Ishikawa (cell line): ENCODE measurements at regions not wholly inside any gene's neighbourhood (a gene's known extent, or its start where the extent isn't known, plus 50 kb on each side); places are given as distances from the start of the nearest gene placed in this dataset.

Experiments
- EP300 ChIP-seq: IDR thresholded peaks from 2 replicates; pipeline ENCODE4 v1.6.1; 2012; ENCODE audit warnings: borderline replicate concordance
- NFIC ChIP-seq: IDR thresholded peaks from 2 replicates; pipeline ENCODE4 v1.6.1; 2012
- TAF1 ChIP-seq: IDR thresholded peaks from 2 replicates; pipeline ENCODE4 v1.6.1; 2012; ENCODE audit warnings: low read depth, mild to moderate bottlenecking
- ZBTB7A ChIP-seq: IDR thresholded peaks from 2 replicates; pipeline ENCODE4 v1.6.1; 2012; ENCODE audit warnings: low read depth
- TF ChIP-seq, protein P1 (sequence below): IDR thresholded peaks from 2 replicates; pipeline ENCODE4 v1.6.1; 2012
- TF ChIP-seq, protein P2 (sequence below): IDR thresholded peaks from 2 replicates; pipeline ENCODE4 v1.6.1; 2012; ENCODE audit warnings: low read depth, mild to moderate bottlenecking
- TF ChIP-seq, protein P3 (sequence below): IDR thresholded peaks from 2 replicates; pipeline ENCODE4 v1.6.1; 2012

DNA sequence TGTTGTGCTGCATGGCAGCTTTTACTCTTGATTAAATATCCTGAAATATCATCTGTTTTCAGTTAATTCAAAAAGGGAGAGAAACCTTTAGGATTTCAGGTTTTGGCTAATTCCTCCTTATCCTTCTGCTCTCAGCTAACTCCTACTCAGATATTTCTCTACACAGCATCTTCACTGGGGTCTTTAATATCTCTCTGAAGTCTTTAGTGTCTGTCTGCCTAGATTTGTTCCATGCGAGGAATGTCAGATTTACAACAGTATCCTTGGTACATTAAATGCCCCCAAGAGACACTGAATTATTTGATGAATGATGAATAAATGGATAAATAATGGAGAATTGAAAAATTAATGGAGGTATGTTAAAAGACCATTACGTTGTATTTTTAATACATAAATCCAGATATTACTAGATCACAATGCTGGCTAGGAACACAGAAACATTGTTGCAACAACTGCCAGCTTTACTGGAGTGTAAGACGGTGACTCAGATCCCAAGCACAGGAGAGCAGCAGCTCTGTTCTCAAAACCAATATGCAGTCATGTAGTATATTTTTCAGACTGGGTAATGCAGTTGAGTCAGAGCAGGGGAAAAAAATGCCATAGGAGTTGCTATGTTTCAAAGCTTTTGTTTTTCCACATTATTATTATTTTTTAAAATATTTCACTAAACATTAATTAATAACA lies 388.0 kb upstream of the SYT4 start:
- TF ChIP-seq EP300 (no peak), ZBTB7A (no peak), TAF1 (no peak), NFIC (no peak)
- TF ChIP-seq, protein P1, sequence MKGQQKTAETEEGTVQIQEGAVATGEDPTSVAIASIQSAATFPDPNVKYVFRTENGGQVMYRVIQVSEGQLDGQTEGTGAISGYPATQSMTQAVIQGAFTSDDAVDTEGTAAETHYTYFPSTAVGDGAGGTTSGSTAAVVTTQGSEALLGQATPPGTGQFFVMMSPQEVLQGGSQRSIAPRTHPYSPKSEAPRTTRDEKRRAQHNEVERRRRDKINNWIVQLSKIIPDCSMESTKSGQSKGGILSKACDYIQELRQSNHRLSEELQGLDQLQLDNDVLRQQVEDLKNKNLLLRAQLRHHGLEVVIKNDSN = no peak
- TF ChIP-seq, protein P2, sequence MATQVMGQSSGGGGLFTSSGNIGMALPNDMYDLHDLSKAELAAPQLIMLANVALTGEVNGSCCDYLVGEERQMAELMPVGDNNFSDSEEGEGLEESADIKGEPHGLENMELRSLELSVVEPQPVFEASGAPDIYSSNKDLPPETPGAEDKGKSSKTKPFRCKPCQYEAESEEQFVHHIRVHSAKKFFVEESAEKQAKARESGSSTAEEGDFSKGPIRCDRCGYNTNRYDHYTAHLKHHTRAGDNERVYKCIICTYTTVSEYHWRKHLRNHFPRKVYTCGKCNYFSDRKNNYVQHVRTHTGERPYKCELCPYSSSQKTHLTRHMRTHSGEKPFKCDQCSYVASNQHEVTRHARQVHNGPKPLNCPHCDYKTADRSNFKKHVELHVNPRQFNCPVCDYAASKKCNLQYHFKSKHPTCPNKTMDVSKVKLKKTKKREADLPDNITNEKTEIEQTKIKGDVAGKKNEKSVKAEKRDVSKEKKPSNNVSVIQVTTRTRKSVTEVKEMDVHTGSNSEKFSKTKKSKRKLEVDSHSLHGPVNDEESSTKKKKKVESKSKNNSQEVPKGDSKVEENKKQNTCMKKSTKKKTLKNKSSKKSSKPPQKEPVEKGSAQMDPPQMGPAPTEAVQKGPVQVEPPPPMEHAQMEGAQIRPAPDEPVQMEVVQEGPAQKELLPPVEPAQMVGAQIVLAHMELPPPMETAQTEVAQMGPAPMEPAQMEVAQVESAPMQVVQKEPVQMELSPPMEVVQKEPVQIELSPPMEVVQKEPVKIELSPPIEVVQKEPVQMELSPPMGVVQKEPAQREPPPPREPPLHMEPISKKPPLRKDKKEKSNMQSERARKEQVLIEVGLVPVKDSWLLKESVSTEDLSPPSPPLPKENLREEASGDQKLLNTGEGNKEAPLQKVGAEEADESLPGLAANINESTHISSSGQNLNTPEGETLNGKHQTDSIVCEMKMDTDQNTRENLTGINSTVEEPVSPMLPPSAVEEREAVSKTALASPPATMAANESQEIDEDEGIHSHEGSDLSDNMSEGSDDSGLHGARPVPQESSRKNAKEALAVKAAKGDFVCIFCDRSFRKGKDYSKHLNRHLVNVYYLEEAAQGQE = no peak
- TF ChIP-seq, protein P3, sequence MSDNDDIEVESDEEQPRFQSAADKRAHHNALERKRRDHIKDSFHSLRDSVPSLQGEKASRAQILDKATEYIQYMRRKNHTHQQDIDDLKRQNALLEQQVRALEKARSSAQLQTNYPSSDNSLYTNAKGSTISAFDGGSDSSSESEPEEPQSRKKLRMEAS = no peak
